ENCODE measurements at regions not wholly inside any gene's neighbourhood (a gene's known extent, or its start where the extent isn't known, plus 50 kb on each side); places are given as distances from the start of the nearest gene placed in this dataset.

DNA sequence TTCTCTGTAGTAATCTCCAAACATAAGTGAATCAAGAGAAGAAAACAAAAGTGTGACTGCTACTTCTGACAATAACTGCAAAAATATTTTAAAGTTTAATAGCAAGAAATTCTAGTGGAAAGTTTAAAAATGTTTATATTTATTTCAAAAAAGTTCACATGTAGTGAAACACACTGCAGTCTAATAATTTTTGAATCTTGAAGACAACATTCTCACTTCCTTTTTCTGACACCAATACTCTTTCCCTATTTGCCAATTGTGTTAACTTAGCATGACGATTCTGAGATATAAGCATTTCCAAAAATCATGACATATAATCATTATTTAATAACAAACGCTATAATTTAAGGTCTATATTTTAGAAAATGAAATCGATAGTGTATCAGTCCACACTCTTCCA lies 429.1 kb upstream of the PKDCC start:
- CTCF ChIA-PET: no interaction called here
- no peak for DNase-seq (ENCODE audit: extremely low spot score)
- TF ChIP-seq, protein P1, sequence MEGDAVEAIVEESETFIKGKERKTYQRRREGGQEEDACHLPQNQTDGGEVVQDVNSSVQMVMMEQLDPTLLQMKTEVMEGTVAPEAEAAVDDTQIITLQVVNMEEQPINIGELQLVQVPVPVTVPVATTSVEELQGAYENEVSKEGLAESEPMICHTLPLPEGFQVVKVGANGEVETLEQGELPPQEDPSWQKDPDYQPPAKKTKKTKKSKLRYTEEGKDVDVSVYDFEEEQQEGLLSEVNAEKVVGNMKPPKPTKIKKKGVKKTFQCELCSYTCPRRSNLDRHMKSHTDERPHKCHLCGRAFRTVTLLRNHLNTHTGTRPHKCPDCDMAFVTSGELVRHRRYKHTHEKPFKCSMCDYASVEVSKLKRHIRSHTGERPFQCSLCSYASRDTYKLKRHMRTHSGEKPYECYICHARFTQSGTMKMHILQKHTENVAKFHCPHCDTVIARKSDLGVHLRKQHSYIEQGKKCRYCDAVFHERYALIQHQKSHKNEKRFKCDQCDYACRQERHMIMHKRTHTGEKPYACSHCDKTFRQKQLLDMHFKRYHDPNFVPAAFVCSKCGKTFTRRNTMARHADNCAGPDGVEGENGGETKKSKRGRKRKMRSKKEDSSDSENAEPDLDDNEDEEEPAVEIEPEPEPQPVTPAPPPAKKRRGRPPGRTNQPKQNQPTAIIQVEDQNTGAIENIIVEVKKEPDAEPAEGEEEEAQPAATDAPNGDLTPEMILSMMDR (IDR thresholded peaks at IDR 0.05; ENCODE audit: control extremely low read depth, extremely low read depth, low read depth, missing control alignments): no peak
- POLR2A ChIA-PET: no interaction called here

DNA sequence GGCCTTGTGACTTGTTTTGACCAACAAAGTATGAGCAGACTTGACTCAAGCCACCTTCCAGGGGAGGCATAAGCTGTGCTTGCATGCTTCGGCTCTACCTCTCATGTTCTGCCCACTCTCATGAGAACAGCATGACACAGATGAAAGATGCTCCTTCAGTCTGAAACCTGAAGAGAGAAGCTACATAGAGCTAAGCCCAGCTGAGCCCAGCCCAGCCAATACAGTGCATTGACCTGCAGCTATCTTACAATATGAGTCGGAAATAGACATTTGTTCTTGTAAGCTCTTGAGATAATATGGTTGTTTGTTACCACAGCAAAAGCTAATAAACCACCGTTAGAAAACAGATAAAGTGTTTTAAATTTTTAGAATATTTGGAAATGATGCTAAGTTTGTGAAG lies 426.7 kb upstream of the PKDCC start:
- ChIA-PET POLR2A (no interaction called here), CTCF (interaction anchor here (1.7 kb wide), 1 partner anchor 10 kb away, joined by 6 read pairs; no protein-coding TSS in a partner anchor)
- no peak for DNase-seq (ENCODE audit: extremely low spot score)
- TF ChIP-seq, protein P1 (IDR thresholded peaks at IDR 0.05; ENCODE audit: control extremely low read depth, extremely low read depth, low read depth, missing control alignments): no peak

DNA sequence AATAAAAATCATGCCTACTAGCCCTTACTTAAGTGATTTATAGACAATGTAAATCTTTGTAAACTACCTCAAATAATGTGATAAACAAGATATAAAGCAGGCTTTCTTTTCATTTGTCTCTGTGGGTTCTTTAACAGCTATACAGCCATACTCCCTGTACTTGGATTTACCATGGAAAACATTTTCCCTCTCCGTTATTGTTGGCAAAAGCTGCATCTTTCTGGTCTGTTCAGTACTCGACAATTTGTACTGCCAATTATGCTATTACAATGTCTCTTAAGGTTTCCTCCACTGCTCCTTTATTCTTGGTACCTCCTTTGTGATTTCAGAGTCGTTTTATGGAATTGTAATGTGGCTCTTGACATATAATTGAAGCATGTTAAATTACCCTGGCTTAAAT lies 426.3 kb upstream of the PKDCC start:
- POLR2A ChIA-PET: no interaction called here
- CTCF ChIA-PET: interaction anchor here (0.7 to 1.7 kb wide), 2 partner anchors 10 to 11 kb away, joined by 3 to 6 read pairs; no protein-coding TSS in a partner anchor
- no peak for DNase-seq (ENCODE audit: extremely low spot score)
- TF ChIP-seq, protein P1 (IDR thresholded peaks at IDR 0.05; ENCODE audit: control extremely low read depth, extremely low read depth, low read depth, missing control alignments): no peak

GRCh38 chr2:41622301-41622700 lies 425.5 kb upstream of the PKDCC start:
- ChIA-PET CTCF (interaction anchor here (0.7 to 1.7 kb wide), 2 partner anchors 9 to 11 kb away, joined by 3 to 6 read pairs; no protein-coding TSS in a partner anchor), POLR2A (no interaction called here)
- DNase-seq (ENCODE audit: extremely low spot score): no peak
- TF ChIP-seq, protein P1 (IDR thresholded peaks at IDR 0.05; ENCODE audit: control extremely low read depth, extremely low read depth, low read depth, missing control alignments): no peak

DNA sequence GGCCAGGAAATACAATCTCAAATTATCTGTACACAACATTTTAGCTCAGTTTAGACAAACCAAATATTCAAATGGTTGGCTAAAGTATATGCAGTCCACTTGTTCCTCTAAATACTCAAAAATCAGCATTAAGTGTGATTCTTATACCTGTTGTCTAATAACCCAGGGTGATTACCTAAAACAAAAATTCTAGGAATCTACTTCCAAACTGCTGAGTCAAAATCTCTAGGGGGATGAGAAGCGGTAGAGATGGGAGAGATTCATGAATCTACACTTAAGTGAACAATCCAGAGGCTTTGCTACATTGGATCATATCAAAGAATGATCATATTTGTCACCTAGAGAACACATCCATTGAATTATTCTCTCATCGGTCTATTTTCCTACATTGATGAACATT lies 420.9 kb upstream of the PKDCC start:
- no peak for DNase-seq (ENCODE audit: extremely low spot score)
- TF ChIP-seq, protein P1 (IDR thresholded peaks at IDR 0.05; ENCODE audit: control extremely low read depth, extremely low read depth, low read depth, missing control alignments): no peak
- ChIA-PET CTCF (no interaction called here), POLR2A (no interaction called here)

DNA sequence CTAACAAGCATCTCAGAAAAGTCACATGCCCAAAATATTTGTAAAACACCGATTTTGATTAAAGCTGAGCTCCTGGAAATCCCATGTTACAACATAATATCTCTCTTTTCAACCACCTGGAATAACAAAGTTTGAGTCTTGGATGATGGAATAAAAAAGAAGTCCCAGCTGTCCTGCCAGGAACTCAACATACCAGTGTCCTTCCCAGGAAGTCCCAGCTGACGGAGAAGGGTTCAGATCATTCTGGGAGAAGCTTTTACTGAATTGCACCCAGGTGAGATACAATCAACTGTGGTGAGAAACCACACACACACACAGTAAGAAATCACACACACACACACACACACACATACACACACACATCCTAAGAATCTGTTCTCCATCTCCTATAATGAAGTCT lies 413.1 kb upstream of the PKDCC start:
- ChIA-PET CTCF (no interaction called here), POLR2A (no interaction called here)
- TF ChIP-seq, protein P1 (IDR thresholded peaks at IDR 0.05; ENCODE audit: control extremely low read depth, extremely low read depth, low read depth, missing control alignments): no peak
- no peak for DNase-seq (ENCODE audit: extremely low spot score)

- DNase-seq (ENCODE audit: extremely low spot score): no peak
- POLR2A ChIA-PET: no interaction called here
- TF ChIP-seq, protein P1 (IDR thresholded peaks at IDR 0.05; ENCODE audit: control extremely low read depth, extremely low read depth, low read depth, missing control alignments): no peak
- CTCF ChIA-PET: no interaction called here
Measured at GRCh38 chr2:41644936-41645335, 402.9 kb upstream of the PKDCC start.

All from GM10248 (cell line).